ENCODE measurements at regions not wholly inside any gene's neighbourhood (a gene's known extent, or its start where the extent isn't known, plus 50 kb on each side); places are given as distances from the start of the nearest gene placed in this dataset.

DNA sequence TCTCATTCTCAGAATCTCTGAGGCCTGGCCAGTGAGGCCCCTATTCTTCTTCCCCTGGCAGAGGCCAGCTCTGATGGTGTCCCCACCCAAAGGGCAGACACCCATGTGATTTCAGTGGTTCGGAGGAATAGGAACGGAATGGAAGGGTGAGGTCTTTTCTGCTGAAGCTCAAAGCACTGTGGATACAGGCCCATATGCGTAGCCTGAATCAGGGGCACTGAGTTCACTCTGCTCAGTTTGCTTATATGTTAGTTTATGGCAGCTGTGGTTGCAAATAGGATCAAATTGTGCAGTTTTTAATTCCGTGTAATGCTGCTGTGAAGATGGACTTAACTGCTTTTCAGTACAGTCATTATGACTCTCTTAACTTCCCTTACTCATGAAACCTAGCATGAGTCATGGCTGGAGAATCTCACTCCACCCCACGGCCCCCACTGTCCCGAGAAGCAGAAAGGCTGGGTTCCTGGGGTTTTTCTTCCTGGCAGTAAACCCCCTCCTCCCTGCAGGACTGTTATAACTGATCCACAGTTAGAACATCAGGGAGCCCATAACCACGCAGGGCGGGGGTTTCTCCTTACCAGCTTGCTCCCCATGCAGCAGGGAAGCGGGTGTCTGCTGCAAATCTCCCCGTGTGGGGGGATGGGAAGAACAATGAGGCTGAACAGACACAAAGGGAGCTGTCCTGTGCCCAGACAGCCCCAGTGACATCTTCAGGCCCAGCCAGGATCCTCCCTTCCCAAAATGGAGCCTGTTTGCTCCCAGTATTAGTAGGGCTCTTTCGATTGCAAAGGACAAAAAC is 122.7 kb downstream of the SLC38A6 start:
- TF ChIP-seq CTCF (IDR thresholded peaks at IDR 0.05; ENCODE audit: low read depth, low read length) (no peak), POLR2A (IDR thresholded peaks at IDR 0.05; ENCODE audit: extremely low read depth, insufficient read length) (no peak), MYC (IDR thresholded peaks at IDR 0.05; ENCODE audit: low read depth, low read length) (no peak)
- TF ChIP-seq, protein P1, sequence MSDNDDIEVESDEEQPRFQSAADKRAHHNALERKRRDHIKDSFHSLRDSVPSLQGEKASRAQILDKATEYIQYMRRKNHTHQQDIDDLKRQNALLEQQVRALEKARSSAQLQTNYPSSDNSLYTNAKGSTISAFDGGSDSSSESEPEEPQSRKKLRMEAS (IDR thresholded peaks at IDR 0.05; ENCODE audit: low read depth, low read length), result no peak; the same call in 1 of the 2 replicates
